22Rv1 (cell line): ENCODE measurements at regions not wholly inside any gene's neighbourhood (a gene's known extent, or its start where the extent isn't known, plus 50 kb on each side); places are given as distances from the start of the nearest gene placed in this dataset.

Source experiments
- CTCF ChIP-seq: fragments of 450-650 bp; IDR thresholded peaks from 2 replicates; pipeline ENCODE4 v1.5.1; 2017; ENCODE audit warnings: mild to moderate bottlenecking
- ZFX ChIP-seq: fragments of 450-650 bp; IDR thresholded peaks from 2 replicates; pipeline ENCODE4 v1.6.1; 2017; ENCODE audit warnings: antibody characterized with exemption, borderline replicate concordance

GRCh38 chrX:8237718-8238117 is 66.7 kb upstream of the VCX2 start:
- TF ChIP-seq CTCF (no peak), ZFX (no peak)
